ENCODE measurements at regions not wholly inside any gene's neighbourhood (a gene's known extent, or its start where the extent isn't known, plus 50 kb on each side); places are given as distances from the start of the nearest gene placed in this dataset.

DNA sequence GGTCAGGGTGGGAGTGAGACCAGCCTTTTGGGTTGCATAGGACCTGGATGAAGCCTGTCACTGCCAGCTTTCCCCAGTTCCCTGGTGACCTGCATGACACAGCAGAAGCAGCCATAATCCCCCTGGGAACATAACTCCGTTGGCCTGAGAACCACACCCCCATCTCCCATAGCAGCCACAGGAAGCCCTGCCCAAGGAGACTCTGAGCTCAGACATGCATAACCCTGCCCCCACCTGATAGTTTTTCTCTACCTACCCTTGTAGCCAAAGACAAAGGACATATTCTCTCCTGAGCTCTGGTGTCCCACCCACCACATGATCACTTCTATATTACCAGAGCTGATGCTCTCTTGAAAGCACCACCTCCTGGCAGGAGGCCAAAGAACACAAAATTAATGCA lies 413.5 kb upstream of the HTR2A start:
- no peak for DNase-seq

DNA sequence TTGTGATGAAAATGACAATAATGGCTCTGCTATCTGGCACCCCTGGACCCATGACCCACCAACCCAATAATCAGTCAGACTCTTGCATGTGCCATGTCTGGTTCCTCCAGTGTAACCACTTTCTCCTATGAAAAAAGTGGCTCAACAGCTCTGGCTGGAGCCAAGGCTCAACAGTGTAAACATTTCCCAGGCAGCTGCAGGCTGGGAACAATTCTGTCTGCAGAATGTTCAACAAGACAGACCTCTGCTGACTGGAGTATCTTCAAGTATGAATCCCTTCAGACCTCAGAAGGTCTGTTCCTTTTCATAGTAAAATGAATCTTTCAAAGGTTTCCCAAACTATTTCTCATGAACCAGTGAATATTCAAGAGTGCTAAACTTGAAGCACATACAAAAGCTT lies 410.1 kb upstream of the HTR2A start:
- DNase-seq: no peak

DNA sequence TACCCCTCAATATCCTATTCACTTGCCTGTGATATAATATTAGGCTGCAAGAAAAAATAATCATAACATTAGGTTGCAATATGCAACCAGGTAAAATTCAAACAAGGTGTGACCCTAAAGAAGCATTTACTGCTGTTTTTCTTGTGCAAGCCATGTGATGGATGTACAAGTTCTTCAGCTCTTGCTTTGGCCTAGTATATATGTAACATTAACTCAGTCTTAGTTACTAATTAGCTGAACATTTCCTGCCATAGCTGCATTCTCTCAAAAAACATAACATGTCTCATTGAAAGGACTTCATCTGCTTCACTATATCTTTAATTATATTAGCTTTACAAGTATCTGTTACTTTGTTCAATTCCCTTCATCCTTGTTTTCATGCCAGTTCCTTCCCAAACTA lies 406.8 kb upstream of the HTR2A start:
- no peak for DNase-seq

DNA sequence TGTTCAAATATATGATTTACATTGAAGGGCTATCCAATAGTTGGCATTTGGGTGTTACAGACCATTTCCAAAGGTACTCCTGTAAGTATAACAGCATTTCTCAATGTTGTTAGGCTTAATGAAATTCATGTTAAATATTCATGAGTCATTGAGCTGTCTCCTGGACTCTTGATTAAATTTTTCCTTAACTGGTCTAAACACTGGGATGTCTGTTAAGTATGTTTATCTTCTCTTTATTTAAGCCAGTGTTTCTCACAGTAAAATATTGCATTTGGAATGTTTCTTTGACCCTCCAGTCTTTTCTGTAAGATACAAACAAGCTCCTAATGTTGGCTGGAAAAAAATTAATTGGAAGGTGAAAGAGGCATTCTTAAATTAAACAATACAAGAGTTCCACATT lies 402.5 kb upstream of the HTR2A start:
- DNase-seq: no peak

DNA sequence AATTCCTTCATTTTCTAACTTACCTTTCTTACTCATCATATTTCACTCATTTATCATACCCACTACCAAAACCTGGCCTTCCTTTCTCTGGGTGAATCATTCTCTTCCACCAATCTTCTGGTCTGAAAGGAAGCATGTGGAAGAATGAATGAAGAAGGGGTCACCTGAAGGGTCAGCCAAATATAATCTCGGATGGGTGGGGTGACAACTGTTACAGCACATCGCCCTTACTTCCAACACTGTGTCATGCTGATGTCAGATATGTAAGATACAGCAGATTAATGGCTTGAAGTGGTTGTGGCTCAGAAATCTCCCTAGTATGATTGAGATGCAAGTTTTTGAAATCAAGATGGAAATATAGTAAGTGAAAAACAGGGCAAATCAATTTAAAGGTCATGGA lies 401.7 kb upstream of the HTR2A start:
- no peak for DNase-seq

GRCh38 chr13:47294691-47295090 lies 397.8 kb upstream of the HTR2A start:
- DNase-seq: no peak

DNA sequence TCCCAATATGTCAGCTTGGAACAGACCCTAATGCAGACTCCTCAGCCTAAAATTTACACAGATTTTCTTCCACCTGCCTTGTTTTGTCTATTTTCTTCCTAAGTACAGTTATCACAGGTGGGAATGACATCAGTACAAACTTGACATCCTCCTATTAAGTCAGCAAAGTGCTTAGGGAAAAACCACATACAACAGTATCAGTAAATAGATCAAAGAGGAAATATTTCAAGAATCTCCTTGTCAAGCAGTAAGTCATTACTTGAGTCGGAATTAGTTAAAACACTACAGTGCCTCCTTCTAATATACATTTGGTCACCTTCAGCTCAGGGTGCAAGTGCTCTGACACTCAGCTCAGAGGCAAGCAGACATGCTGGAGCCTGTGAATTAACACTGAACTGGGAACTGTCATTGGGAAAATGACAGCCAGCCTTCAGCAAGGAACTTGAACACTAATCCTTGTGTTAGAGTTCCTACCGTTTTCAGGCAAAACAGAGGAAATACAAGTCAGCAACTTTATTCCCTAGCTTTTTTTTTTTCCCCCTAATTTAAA lies 394.3 kb upstream of the HTR2A start:
- no peak for DNase-seq

GRCh38 chr13:47289567-47289966 lies 392.7 kb upstream of the HTR2A start:
- no peak for DNase-seq

DNA sequence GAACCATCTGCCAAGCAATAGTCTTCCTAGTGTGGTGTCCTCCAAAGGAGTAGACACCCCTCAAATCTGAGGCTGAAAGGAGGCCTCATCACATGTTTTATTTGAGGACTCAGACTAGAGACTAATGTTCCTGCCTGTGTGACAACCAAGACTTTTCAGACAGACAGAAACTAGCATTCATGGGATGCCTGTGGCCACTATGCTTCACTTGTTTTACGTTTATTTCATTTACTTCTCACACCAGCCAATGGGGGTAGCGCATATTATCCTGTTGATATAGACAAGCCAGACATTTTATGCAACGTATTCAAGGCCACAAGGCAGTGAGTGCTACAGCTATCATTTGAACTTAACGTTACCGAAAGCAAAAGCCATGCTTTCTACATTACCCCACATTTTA lies 391.7 kb upstream of the HTR2A start:
- no peak for DNase-seq

GRCh38 chr13:47287291-47287751 lies 390.5 kb upstream of the HTR2A start:
- DNase-seq: no peak

- no peak for DNase-seq
Measured at GRCh38 chr13:47281991-47282390, 385.1 kb upstream of the HTR2A start.

- DNase-seq: no peak
Measured at GRCh38 chr13:47279920-47280319, 383.1 kb upstream of the HTR2A start.

- no peak for DNase-seq
Measured at GRCh38 chr13:47277774-47278173, 380.9 kb upstream of the HTR2A start.

DNA sequence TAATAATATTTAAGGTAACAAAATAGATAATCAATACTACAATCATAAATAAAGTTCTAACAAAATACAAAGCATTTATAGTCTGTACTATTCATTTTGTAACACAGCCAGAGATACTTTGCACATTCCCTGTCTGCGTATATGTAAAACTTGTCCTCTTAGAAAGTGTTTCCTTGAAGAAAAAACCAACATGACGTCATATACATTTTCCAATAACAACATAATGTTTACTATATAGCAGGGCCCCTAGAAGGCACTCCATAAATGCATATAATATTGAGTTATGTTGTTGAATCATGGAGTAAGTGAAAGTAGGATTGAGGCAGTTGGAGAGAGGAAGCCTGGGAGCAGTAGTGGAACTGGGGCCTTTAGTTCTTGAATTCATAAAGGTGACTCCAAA lies 371.4 kb upstream of the HTR2A start:
- DNase-seq: no peak

GRCh38 chr13:47258384-47258783 lies 361.5 kb upstream of the HTR2A start:
- no peak for DNase-seq

DNA sequence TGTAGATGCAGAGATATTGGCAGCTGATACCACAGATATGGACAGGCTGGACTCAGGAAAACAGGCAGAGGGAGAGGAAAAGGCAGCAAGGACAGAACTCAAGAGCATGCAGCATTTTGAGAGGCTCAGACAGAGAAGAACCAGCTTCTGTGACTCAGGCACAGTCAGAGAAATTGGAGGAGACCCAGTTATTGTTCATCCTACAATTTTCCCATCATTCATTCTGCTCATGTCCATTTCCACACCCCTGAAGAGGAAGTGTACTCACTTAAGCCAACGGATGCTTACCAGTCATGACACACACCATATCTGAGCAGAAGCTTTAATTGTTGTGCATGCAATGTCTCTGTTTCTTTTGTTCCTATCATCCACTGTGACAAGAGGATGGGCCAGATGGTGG lies 359.8 kb upstream of the HTR2A start:
- no peak for DNase-seq

DNA sequence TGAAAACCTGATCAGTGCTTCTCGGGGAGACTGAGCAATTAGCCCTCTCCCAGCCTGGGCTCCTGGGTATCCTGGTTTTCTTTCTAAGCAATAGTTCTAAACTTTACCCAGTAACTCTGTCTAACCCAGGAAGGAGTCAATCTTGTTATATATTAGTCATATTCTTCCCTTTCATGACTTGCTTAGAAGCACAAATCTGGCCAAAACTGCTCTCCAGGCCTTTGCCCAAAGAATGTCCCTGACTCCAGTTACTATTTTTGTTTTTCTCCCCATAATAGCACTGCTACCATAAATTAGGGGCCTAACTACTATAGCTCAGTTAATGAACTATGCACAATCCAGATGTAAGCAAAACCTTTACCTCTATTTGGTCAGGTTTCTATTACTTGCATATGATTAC lies 355.8 kb upstream of the HTR2A start:
- DNase-seq: no peak

DNA sequence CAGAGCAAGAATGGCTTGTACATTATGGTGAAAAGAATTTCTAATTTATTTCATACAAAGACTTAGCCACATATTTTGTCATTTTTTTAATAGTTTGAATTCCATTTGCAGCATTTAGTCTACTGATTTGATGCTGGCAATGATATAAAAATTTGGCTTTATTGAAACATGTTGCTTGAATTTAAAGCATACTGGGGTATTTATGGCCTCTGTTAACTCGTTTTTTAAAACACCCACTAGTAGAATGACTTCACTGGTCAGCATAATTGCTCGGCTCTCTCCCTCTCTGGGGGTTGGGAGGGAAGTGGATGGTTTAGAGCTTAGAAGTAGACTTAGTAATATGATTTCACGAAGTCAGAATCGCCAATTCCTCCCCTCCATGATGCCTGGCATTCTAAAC lies 354.9 kb upstream of the HTR2A start:
- no peak for DNase-seq

GRCh38 chr13:47250146-47250545 lies 353.3 kb upstream of the HTR2A start:
- no peak for DNase-seq

DNA sequence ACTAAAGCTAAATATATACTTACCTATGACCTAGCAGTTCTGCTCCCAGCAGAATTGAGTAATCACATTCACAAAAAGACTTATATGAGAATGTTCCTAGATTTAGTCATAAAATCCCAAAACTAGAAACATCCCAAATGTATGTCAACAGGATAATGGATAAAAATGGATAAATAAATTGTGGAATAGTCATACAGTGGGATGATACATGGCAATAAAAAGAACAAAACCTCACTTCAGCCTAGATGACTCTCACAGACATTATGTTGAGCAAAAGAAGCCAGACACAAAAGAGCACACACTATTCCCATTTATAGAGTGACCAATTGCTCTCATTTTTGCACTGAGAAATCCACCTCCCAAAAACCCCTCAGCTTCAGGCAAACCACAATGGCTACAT lies 352.4 kb upstream of the HTR2A start:
- DNase-seq: no peak

- DNase-seq: no peak
Measured at GRCh38 chr13:47241446-47241845, 344.6 kb upstream of the HTR2A start.

DNA sequence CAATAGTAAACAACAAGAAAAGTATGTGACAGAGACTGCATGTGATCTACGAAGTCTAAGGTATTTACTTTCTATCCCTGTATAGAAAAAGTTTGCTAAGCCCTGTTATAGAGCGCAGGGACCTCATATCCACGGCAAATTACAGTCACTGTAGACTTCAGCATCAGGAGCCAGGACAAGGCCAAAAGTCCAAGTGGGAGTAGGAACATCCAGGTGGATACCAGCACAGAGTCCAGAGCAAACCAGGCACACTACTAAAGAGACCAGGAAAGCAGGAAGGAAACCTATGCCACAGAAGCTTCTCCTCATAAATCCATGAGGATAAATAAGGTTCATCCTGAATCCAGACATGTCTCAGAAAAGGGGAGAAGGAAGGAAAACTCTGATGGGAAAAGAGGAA lies 342.2 kb upstream of the HTR2A start:
- DNase-seq: no peak

DNA sequence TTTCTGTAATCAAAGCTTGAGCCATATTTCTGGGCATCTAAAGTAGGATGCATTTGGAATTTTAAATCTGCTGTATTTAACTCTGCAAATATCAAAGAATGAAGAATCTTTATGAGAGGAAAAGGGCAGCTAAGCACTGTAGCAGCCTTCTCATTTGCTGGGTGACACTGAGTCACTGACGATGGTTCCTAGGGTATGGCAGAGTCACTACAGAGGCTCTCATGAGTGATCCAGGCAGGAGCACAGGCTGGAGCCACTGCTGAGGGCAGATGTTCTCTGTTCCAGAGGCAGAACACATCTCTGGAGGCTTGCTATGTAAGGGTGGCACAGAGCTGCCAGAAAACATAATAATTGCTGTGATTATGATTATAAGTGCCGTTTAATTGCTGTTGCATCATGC lies 340.7 kb upstream of the HTR2A start:
- no peak for DNase-seq

DNA sequence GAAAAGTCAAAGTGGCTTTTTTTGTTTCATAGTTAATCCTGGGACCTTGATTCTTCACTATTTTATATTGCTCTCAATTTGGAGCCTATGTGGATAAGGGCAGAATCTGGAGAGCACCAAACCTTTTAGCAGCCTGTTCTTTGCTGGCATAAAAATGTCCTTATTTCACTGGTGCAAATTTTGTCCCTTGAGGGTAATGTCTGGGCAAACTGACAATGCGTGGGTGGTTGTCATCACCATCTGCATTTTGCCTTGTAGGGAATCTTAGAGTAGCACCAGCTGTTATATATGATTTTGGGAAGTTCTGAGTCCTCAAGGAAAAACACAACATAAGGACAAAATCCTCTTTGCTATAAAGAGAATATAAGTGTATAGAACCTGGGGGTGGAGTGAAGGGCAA lies 336.9 kb upstream of the HTR2A start:
- no peak for DNase-seq

DNA sequence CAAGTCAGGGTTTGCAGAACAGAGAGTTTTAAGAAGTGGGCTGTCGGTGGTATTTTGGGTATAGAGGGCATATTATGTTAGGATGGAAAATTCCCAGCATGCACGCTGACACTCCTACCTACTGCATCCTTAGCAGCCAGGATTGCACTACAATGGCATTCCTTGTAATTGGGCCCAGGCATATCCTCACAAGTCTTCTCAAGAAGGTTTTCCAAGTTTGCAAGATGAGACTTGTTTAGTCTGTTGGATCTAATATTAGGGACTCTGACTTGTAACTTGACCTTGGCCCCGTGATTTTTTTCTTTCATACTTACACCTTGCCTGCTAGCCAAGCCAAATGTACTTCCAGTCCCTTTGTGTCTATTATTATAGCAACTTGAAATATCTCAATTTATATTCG lies 335.7 kb upstream of the HTR2A start:
- DNase-seq: no peak

GRCh38 chr13:47230155-47230554 lies 333.3 kb upstream of the HTR2A start:
- DNase-seq: no peak

Data from CD4-positive, alpha-beta T cell treated with Interferon alpha-2 for 1 hour (primary cell).